ENCODE measurements at regions not wholly inside any gene's neighbourhood (a gene's known extent, or its start where the extent isn't known, plus 50 kb on each side); places are given as distances from the start of the nearest gene placed in this dataset.

DNA sequence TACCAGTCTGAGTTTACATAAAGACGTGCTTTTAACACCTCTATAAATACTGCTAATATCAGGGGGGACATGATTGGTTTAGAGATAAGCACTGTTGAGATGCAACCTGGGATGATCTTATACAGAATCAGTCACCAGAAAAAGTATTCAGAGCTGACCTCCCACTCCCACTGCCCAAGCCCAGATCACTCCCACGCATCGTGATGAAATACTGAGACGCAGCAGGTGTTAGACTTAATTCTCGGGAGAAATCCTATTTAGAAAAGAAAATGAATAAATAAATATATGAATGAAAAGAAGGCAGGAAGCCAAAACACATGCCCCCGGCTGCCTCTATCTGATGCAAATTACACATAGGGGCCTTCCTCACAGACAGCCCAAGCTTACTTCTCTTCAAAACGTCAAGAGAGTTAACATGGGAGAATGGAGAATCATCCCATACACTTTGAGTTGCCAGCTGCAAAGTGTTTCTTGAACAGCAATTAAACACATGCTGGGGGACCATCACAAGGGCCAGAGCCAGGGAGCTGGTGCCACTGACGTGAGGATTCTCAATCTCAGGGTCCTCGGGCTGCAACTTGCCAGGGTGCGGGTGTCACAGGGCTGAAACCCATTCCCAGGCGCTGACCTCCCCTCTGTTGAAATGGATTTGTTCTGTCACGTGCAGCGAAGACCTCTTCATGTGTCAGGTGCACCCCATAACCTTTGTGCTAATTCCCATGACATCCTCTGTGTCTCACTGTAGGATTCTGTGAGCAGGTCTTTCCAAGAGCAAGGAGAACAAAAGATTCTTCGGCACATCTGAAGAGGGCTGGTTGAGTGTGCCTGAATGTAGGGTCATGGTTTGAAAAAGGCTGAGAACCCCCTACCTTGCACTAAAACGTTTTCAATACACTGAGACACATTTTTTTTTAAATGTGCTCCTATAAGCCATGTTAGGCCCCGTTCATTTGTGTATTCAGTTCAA, 764.2 kb upstream of the ARRDC4 start:
- no peak for DNase-seq

DNA sequence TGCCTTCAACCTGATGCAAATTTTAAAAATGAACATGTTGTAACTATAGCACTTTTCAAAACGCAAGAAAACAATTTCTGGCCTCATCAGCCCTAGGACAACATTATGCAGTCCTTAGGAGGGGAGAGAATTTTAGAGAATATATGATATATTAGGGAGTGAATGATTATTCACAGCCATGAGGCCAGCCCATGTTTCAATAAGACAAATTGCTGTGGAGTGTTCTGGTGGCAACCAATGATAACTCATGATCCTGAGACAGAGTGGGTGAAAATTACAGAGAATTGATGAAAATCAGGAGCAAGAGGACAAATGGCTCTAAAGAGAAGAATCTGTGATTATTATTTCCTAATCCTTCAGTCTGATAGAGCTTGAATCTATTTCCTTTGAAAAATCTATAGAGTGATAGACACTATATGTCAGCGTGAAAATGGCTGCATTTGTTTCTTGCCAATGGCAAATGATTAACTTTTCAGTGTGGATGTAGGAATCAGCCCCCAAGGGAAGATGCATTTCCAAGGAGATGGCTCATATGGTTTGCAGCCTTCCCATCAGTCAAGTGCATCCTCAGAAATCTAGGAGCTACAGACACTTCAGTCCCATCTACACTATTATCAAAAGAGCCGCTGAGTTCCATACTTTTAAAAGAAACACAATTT, 761.0 kb upstream of the ARRDC4 start:
- DNase-seq: no peak

DNA sequence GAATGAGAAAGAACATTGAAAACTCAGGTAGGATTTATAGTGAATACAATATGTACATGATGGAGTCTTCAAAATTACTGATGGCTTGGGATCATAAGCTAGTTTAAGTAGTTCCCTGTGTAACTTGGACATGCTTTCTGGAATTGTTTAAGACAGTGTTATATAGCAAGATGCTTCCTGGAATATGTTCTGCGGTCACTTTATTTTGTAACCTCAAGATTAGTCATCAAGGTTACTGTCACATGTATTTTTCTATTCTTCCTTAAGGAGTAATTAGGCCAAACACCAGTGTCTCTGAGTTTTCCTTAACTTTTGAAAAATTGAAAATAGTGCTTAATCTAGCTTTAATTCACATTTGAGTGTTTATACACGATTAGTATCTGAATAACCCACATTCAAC, 760.3 kb upstream of the ARRDC4 start:
- no peak for DNase-seq

DNA sequence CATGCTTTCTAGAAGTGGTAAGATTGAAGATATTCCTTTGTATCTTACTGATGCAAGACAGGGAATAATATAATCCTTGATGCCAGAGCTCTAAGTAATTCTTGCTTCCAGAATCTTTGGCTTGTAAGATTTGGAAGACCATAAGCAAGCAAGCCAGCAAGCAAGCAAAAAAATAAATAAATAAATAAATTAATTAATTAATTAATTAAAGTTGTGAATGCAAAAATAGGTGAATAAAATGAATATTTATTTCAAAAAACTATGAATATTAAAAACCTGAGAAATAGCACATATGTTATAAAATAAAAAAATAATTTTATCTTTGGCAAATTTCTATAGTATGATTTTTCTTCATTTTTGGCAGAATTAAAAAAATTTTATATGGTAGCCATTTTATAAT, 750.2 kb upstream of the ARRDC4 start:
- no peak for DNase-seq

DNA sequence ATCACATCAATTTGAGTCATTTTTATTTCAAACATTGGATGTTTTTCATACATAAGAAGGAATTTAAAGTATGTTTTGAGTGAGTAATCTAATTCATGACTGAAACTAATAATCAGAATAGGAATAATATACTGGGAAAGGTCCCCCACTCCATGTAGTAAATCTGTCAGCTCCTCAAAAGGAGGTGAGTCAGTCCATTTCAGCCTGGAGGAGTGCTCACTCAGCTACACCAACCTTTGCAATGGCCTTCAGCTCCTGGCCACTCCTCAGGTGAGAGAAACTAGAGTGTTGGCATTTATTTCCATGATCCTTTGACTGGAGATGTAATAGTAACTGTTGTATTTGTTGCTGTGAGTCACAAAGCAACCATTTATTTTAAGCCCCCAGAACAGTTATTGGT, 744.9 kb upstream of the ARRDC4 start:
- DNase-seq: no peak

DNA sequence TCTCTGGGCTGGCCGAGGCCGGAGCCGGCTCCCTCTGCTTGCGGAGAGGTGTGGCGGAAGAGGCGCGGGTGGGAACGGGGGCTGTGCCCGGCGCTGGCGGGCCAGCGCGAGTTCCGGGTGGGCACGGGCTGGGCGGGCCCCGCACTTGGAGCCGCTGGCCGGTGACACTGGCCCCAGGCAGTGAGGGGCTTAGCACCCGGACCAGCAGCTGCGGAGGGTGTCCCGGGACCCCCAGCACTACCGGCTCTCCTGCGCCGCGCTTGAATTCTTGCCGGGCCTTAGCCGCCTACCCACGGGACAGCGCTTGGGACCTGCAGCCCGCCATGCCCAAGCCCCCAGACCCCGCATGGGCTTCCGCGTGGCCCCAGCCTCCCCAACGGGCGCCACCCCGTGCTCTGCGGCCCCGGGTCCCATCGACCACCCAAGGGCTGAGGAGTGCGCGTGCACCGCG, 736.3 kb upstream of the ARRDC4 start:
- no peak for DNase-seq

DNA sequence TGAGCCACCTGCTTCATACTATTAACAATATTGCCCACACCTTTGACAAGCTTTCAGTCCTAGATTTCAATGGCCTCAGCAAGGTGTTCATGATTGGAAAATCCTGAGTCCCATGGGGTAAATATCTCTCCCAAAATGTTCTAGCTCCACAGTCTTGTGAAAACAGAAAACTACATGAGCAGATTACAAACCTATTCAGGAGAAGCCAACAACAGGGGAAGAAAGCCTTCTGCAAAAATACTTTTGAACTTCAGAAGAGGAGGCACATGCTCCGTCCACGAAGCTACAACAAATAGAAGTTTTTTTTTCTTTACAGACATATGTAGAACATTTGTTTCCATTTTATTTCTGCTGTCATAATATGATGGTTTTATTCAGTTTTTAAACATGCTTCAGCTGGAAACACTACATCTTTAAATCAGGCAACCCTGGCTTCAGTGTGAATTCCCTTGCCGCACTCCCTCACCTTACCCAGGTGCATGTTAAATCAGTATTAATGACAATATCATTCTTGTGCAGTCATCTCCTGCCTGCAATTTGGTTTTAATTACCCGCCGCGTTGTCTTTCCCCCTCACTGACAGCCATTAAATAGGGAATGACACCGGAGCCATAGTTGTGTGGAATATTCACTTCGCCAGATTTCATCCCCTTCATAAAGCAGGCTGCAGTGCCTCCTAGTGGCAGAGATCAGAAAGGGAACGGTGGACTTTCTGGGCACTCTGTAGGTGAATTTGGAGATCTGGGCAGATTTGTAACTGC, 725.5 kb upstream of the ARRDC4 start:
- DNase-seq: no peak

DNA sequence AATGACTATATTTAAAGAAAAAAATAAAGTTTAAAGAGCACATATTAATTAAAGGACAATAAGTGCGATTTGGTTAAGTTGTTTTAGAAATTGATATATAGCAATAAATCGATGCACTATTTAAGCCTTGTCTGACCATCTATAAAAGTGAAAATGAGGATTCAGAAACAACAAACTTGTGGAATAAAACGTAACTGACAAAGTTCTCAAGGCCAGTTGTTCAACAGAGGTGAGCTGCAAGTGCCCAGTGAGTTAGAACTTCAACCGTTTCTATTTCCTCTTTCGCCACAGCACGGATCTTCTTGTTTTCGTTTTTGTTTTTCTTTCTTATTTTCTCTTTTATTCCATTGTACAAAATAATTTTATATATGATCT, 724.9 kb upstream of the ARRDC4 start:
- DNase-seq: no peak

DNA sequence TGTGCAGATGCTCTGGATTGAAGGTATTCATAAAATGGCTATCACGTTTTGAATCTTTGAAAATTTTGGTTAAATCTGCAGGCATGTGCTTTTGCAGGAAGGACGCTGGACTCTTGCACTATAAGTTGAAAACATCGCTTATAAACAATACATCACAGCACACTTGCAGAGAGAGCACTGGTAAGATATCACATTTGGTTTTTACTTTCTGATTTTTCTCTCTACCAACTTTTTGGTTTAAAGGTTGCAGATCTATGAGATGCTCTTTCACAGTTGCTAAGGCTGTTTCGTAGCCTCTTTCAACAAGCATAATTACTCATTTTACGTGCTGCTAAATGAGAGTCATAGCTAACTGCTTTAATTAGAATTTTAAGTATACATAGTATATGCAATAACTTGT, 724.4 kb upstream of the ARRDC4 start:
- no peak for DNase-seq

DNA sequence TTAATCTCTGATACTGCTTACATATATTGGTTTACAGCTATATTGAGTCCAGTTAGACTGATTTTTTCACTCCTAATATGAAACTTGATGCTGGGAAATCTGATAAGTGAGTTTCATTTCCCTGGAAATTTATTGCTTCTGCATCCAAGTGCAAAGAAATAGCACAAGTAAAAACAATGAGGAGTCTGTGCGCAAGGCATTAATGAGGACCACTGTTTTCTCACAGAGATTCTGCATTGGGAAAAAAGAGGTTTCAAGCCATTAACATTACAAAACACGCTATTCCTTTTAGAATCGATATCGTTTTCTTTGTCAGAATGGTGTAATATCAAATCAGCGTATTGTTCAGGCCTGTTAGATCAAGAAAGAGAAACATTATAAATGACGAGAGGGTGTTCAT, 723.3 kb upstream of the ARRDC4 start:
- DNase-seq: no peak

DNA sequence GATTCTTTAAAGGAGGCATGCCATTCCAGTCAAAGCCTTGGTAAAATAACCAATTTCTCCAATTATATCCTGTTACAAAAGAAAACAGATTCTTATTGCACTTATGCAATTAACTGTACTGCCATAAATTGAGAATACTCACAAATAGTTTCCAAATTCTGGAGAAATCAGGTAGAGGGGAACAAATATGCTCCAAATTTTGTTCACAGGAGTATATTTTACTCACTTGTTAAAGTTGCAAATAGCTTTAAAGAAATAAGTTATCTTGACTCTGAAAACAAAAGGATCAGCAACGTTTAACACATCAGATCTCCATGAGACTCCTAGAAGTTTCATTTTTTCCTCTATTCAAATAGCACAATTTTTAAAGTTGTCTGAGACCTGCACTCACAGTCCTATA, 712.1 kb upstream of the ARRDC4 start:
- no peak for DNase-seq

DNA sequence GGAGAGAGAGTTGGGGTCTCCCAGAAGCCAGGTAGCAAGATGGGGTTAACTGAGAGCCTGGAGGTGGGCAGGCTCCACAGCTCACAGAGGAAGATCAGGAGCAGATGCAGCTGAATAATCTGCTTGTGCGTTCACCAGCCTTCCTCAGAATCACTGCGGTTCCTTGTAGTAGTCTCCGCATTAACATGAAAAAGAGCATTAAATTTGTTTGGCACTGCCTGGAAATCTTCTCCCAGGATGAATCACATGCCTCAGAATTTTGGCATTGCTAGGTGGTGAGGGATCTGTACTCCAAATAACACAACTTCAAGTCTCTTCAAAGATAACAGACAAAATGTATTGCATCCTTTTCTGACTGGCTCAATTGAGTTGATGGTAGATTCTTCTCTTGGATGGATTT, 700.6 kb upstream of the ARRDC4 start:
- no peak for DNase-seq

DNA sequence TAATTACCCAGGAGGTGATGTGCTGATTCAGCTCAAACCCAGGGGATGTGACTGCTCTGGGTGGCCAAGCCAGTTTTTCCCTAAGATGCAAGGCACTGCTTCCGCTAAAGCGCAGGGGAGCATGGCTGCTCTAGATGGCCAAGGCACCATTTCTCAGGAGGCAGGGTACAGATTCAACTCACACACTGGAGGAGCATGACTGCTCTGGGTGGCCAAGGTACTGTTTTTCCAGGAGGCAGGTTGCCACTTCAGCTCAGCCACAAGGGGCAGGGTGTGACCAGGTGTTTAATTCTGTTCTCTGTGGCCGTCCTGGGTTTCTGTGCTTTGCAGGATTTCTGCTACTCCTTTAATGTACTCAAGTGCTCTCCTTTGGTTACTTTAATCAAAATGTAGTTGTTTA, 659.3 kb upstream of the ARRDC4 start:
- no peak for DNase-seq

DNA sequence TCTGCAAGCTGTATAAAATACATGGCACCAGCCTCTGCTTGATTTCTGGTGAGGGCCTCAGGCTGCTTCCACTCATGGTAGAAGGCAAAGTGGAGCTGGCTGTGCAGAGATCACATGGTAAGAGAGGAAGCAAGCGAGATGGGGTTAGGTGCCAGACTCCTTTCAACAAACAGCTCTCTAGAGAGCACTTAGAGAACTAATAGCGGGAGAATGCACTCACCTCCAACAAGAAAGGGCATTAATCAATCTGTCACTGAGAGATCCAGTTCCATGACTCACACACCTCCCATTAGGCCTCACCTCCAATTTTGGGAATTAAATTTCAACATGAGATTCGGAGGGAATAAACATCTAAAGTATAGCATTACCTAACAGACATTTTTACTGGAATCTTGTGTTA, 644.1 kb upstream of the ARRDC4 start:
- no peak for DNase-seq

DNA sequence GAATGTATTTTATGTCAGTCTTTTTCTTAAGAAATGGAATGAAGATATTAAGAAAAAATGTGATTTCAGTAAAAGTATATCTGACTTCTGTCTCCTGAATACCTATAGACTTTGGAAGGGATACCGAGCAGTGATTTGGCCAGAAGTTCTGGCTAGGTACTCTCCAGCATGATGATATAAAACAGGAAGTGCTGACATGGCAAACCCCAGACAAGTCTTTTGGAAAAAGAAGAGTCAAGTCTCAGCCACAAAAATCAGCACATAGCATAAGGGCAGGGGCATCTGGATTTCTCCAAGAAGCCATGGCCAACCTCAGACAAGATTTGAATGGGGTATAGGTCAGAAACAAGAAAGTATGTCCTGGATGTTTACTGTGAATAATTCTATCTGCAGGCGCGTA, 643.3 kb upstream of the ARRDC4 start:
- no peak for DNase-seq

DNA sequence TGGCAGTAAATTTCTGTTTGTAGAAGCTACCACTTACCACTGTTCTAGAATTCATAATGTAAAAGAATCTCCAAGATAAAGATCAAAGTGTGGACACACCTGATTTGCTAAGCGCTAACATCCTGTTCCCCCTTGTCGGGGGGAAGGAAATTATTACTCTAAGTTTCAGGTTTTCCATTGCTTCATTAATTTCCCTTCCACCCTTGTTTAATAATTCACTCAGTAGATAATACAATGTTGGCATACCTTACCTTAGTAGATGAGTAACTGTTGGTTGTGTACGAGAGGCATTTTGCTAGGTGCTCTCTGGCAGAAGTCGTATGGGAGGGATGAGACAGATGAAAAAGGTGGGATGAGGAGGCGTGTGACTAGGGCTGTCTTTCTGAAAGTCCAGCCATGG, 641.2 kb upstream of the ARRDC4 start:
- no peak for DNase-seq

DNA sequence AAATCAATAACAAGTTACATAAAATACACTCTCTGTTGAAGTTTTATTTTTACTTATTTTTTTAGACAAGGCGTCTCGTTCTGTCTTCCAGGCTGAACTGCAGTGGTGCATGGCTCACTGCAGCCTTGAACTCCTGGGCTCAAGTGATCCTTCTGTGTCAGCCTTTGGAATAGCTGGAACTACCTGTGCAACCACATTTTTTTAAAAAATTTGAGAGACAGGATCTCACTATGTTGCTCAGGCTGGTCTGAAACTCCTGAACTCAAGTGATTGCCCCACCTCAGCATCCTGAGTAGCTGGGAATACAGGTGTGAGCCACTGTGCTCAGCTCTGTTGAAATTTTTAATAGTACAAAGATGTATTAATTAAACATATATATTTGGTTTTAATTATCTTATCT, 614.3 kb upstream of the ARRDC4 start:
- no peak for DNase-seq

DNA sequence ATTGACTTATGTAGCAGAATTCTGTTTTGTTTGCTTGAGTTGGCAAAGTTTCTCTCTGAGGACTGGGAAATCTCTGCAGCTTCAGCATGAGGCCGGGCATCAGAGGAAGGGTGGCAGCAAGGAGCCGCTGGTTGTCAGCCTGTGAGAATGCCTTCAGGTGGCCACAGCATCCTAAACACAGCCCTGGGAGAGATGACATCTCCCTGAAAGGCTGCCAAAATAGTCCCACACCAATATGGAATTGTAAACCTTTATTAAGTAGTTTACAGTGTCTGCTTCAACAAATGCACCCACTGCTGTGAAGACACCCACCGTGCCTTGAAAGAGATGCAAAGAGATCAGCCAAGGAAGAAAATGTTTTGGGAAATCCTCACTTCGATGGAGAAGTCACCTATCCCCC, 609.7 kb upstream of the ARRDC4 start:
- no peak for DNase-seq

DNA sequence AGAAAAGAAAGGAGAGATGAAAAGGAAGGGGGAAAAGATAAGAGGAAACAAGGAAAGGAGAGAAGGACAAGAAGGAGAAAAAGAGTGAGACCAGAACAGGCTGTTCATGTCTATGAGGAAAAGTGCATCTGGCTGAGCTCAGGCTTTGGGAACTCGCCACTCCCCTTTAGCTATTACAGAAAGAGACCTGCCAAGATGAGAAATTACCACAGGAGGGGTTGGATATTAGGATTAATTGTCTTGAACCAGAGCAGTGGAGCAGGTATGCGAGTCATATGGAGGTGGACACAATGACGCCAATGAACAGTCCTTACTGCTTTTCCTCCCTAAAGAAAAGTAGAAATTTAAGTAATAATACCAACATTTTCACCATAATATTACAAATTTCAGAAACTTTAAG, 577.0 kb upstream of the ARRDC4 start:
- DNase-seq: no peak

DNA sequence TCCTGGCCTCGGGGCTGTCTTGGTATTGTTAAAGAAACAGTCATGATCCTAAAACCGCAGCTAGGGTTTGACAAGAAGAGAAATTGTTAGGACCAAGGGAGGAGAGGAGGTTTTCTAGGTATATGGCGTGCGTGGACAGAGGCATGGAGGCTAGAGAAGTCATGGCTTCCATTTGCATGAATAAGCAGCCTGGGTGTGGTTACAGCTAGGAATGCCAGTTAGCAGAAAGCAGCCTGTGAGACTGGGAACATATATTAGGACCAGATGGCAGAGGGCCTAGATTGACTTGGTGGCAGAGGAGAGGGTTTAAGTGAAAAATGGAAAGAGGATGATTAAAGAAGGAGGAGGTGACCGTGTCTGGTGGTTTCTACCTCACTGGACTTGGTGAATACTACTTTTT, 573.6 kb upstream of the ARRDC4 start:
- DNase-seq: no peak

DNA sequence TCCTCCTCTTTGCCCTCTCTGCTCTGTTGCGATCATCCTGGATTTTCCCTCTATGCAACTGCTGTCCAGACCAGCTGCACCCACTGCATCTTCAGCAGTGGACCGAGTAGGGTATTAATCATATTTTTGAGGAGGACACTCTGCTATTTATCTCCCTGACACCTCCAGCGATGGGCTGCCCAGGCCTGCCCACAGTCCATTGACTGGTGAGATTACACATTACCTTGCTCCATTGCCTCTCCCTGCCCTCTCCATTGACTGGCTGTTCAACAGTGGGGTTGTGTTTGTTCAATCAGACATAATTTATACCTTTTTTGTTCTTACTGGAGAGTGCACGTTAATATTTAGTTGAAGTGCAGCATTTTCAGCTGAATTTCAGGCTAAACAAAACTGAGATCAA, 559.3 kb upstream of the ARRDC4 start:
- no peak for DNase-seq

DNA sequence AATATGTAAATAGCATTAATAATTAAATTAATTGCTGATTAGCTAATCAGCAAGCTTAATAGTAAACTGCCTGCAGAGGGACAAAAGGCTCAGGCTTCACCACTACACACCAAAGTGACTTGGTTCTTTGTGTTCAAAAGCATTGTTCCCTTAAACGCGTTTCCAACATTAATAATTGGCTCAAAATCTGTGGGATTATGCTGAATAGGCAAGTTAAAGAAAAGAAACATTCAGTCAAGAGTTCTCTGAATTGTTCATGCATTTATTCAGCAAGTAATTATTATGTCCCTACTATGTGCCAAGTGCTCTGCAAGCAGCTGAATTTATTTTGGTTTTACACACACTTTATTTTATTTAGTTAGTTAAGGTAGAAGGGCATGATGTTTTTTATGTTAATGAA, 558.5 kb upstream of the ARRDC4 start:
- no peak for DNase-seq

DNA sequence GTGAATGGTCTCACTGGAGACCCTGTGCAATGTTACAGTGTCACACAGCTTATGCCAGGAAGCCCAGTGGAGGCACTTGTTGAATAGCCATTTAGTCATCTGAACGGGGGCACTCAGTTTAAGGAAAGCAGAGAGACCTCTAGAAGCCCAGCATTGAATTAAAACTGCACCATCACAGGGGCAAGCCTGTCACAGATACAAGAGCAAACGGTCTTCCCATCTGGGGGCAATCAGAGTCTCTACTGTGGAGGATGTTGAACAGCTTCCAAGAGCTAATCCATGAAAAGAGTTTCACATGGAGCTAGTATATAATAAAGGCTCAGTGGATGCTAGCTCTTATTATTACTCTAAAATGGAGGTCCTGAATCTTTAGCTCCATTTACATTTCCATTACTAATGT, 553.7 kb upstream of the ARRDC4 start:
- DNase-seq: no peak
